GM23338 (cell line): ENCODE measurements at regions not wholly inside any gene's neighbourhood (a gene's known extent, or its start where the extent isn't known, plus 50 kb on each side); places are given as distances from the start of the nearest gene placed in this dataset.

Experiments
- CREB1 ChIP-seq: fragments of 250-450 bp; sonication (Bioruptor Pico); IDR thresholded peaks from 2 replicates; pipeline ENCODE4 v1.5.0; 2020; ENCODE audit warnings: low read depth, mild to moderate bottlenecking, moderate library complexity
- EZH2 ChIP-seq: fragments of 200-600 bp; sonication (generic); IDR thresholded peaks from one replicate; pipeline ENCODE4 v1.8.0; 2017; ENCODE audit warnings: antibody characterized with exemption, mild to moderate bottlenecking, low read depth; ENCODE audit not compliant: unreplicated experiment
- EZH2phosphoT487 ChIP-seq: fragments of 200-600 bp; sonication (generic); IDR thresholded peaks from one replicate; pipeline ENCODE4 v1.8.1; 2018; ENCODE audit warnings: antibody characterized with exemption; ENCODE audit not compliant: unreplicated experiment
- JUNB ChIP-seq: IDR thresholded peaks from one replicate; pipeline ENCODE4 v1.6.1; 2016; ENCODE audit warnings: antibody characterized with exemption; ENCODE audit not compliant: unreplicated experiment
- POLR2AphosphoS5 ChIP-seq: IDR thresholded peaks from 2 replicates; pipeline ENCODE4 v1.6.1; 2016; ENCODE audit warnings: antibody characterized with exemption, low read depth
- TF ChIP-seq, protein P1 (sequence below), 2 experiments: fragments of 200-600 bp in 1 of 2; sonication (generic) in 1 of 2; conservative IDR thresholded peaks; 2 replicates each; pipeline versions ENCODE4 v1.5.1 to v1.6.1; 2016 to 2017; ENCODE audit warnings: antibody characterized with exemption in 2 of 2, low read depth in 2 of 2, mild to moderate bottlenecking in 2 of 2, moderate library complexity in 1 of 2

- TF ChIP-seq POLR2AphosphoS5 (no peak), EZH2 (no peak), CREB1 (no peak), EZH2phosphoT487 (no peak), JUNB (no peak)
- TF ChIP-seq, protein P1, sequence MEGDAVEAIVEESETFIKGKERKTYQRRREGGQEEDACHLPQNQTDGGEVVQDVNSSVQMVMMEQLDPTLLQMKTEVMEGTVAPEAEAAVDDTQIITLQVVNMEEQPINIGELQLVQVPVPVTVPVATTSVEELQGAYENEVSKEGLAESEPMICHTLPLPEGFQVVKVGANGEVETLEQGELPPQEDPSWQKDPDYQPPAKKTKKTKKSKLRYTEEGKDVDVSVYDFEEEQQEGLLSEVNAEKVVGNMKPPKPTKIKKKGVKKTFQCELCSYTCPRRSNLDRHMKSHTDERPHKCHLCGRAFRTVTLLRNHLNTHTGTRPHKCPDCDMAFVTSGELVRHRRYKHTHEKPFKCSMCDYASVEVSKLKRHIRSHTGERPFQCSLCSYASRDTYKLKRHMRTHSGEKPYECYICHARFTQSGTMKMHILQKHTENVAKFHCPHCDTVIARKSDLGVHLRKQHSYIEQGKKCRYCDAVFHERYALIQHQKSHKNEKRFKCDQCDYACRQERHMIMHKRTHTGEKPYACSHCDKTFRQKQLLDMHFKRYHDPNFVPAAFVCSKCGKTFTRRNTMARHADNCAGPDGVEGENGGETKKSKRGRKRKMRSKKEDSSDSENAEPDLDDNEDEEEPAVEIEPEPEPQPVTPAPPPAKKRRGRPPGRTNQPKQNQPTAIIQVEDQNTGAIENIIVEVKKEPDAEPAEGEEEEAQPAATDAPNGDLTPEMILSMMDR (conservative IDR thresholded peaks at IDR 0.05; ENCODE audit: low read depth in 2 of 2), result no peak
Observed at GRCh38 chr7:10913457-10913856, 60.2 kb upstream of the PHF14 start.
